GM18873 (cell line): ENCODE measurements at regions not wholly inside any gene's neighbourhood (a gene's known extent, or its start where the extent isn't known, plus 50 kb on each side); places are given as distances from the start of the nearest gene placed in this dataset.
A peak's percentile ranks its signal among the peaks of the same experiment; 100 is the strongest.

Experiments used
- ATAC-seq: cut with Tn5 transposase; IDR thresholded peaks from one replicate; pipeline ENCODE4 v1.9.1; 2021; ENCODE audit warnings: mild to moderate bottlenecking, moderate library complexity, moderate number of reproducible peaks; ENCODE audit not compliant: unreplicated experiment, low FRiP score

GRCh38 chr6:100269189-100269588, 195.5 kb downstream of the SIM1 start:
- ATAC-seq: no peak

GRCh38 chr6:100268326-100268725, 196.4 kb downstream of the SIM1 start:
- no peak for ATAC-seq

- no peak for ATAC-seq
These were observed 197.0 kb downstream of the SIM1 start for GRCh38 chr6:100267721-100268123.

- no peak for ATAC-seq
These were observed 198.0 kb downstream of the SIM1 start for GRCh38 chr6:100266494-100267401.

GRCh38 chr6:100262086-100262485, 202.6 kb downstream of the SIM1 start:
- ATAC-seq: no peak

- no peak for ATAC-seq
These were observed 203.2 kb downstream of the SIM1 start for GRCh38 chr6:100261486-100261885.

- no peak for ATAC-seq
These were observed 204.1 kb downstream of the SIM1 start for GRCh38 chr6:100260584-100260983.

GRCh38 chr6:100259865-100260264, 204.9 kb downstream of the SIM1 start:
- no peak for ATAC-seq

GRCh38 chr6:100258752-100259151, 206.0 kb downstream of the SIM1 start:
- ATAC-seq: no peak

GRCh38 chr6:100257793-100258395, 206.8 kb downstream of the SIM1 start:
- ATAC-seq: peak; percentile 89

- no peak for ATAC-seq
These were observed 209.0 kb downstream of the SIM1 start for GRCh38 chr6:100255701-100256100.

GRCh38 chr6:100247123-100247522, 217.6 kb downstream of the SIM1 start:
- no peak for ATAC-seq

- ATAC-seq: no peak
These were observed 218.5 kb downstream of the SIM1 start for GRCh38 chr6:100246206-100246605.

- ATAC-seq: no peak
These were observed 223.9 kb downstream of the SIM1 start for GRCh38 chr6:100240798-100241197.

GRCh38 chr6:100237821-100238220, 226.9 kb downstream of the SIM1 start:
- ATAC-seq: no peak

GRCh38 chr6:100236389-100236788, 228.3 kb downstream of the SIM1 start:
- ATAC-seq: no peak

- ATAC-seq: no peak
These were observed 229.1 kb downstream of the SIM1 start for GRCh38 chr6:100235631-100236030.

- no peak for ATAC-seq
These were observed 230.1 kb downstream of the SIM1 start for GRCh38 chr6:100234625-100235024.

- ATAC-seq: no peak
These were observed 231.7 kb downstream of the SIM1 start for GRCh38 chr6:100232781-100233573.

- ATAC-seq: no peak
These were observed 233.8 kb downstream of the SIM1 start for GRCh38 chr6:100230953-100231316.
